ENCODE measurements at regions not wholly inside any gene's neighbourhood (a gene's known extent, or its start where the extent isn't known, plus 50 kb on each side); places are given as distances from the start of the nearest gene placed in this dataset.

DNA sequence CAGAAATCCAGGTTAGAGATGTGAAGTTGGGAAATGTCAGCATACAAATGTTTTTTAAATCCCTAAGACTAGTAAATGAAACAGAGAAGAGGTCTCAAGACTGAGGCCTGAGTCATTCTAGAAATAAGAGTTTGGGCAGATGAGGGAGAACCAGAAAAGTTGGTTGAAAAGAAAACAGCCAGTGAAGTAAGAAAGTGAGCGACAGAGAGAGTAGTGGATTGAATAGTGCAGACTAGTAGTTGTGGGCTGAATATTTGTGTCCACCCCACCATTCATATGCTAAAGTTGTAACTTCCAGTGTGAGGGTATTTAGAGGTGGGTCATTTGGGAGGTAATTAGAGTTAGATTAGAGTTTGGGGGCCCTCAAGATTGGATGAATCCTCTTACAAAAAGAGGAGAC lies 889.2 kb downstream of the TTLL7 start:
- TF ChIP-seq, protein P1, sequence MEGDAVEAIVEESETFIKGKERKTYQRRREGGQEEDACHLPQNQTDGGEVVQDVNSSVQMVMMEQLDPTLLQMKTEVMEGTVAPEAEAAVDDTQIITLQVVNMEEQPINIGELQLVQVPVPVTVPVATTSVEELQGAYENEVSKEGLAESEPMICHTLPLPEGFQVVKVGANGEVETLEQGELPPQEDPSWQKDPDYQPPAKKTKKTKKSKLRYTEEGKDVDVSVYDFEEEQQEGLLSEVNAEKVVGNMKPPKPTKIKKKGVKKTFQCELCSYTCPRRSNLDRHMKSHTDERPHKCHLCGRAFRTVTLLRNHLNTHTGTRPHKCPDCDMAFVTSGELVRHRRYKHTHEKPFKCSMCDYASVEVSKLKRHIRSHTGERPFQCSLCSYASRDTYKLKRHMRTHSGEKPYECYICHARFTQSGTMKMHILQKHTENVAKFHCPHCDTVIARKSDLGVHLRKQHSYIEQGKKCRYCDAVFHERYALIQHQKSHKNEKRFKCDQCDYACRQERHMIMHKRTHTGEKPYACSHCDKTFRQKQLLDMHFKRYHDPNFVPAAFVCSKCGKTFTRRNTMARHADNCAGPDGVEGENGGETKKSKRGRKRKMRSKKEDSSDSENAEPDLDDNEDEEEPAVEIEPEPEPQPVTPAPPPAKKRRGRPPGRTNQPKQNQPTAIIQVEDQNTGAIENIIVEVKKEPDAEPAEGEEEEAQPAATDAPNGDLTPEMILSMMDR (IDR thresholded peaks at IDR 0.05): no peak
- TF ChIP-seq POLR2A (IDR thresholded peaks at IDR 0.05) (no peak), EP300 (IDR thresholded peaks at IDR 0.05) (no peak), POLR2AphosphoS5 (IDR thresholded peaks at IDR 0.05) (no peak)

Data from upper lobe of left lung (tissue), 4 donors.